ENCODE measurements at regions not wholly inside any gene's neighbourhood (a gene's known extent, or its start where the extent isn't known, plus 50 kb on each side); places are given as distances from the start of the nearest gene placed in this dataset.

DNA sequence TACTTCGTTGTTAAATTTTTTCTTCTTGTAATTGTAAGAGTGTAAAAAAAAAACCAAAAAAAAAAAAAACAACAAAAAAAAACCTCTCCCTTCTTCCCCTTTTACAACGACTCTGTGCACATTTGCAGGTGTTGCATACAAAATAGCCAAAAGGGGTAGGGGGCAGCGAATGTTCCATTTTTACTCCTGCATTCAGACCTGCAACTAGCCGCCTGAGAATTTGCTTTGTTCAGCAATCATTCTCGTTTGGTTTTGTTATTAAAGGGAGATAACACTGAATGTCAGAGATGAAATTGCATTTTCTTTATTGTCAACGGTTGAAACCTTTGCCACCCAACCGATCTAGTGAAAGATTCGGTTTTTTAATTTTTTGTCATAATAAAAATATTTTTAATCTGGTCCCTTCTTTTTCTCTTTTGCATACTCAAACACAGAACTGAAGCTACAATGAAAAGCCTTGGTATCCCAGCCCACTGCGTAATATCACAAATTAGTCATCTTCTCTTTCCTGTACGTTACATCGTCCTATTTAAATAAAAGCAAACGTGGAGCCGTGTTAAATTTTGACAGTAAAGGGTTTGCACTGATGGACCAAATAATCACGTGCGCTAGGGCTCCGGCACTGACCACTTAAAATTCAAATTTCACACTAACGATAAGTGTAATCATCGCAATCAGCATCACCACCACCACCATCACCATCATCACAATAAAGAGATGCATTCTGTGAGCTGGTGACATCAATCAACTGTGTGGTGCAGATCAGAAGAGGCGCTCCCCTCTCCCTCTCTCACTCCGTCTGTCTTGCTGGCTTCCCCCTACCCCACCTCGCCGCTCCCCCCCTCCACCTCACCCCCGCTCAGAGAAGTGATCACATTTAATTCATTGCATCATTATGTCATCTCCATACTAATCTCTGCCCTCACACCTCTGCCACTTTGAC lies 406.2 kb upstream of the PSMD7 start:
- TF ChIP-seq, protein P1, sequence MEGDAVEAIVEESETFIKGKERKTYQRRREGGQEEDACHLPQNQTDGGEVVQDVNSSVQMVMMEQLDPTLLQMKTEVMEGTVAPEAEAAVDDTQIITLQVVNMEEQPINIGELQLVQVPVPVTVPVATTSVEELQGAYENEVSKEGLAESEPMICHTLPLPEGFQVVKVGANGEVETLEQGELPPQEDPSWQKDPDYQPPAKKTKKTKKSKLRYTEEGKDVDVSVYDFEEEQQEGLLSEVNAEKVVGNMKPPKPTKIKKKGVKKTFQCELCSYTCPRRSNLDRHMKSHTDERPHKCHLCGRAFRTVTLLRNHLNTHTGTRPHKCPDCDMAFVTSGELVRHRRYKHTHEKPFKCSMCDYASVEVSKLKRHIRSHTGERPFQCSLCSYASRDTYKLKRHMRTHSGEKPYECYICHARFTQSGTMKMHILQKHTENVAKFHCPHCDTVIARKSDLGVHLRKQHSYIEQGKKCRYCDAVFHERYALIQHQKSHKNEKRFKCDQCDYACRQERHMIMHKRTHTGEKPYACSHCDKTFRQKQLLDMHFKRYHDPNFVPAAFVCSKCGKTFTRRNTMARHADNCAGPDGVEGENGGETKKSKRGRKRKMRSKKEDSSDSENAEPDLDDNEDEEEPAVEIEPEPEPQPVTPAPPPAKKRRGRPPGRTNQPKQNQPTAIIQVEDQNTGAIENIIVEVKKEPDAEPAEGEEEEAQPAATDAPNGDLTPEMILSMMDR (IDR thresholded peaks at IDR 0.05; ENCODE audit: low read length) = no peak
- TF ChIP-seq EZH2 (IDR thresholded peaks at IDR 0.05; ENCODE audit: borderline replicate concordance, low read length) = no peak
